NCI-H2029 (cell line): ENCODE measurements at regions not wholly inside any gene's neighbourhood (a gene's known extent, or its start where the extent isn't known, plus 50 kb on each side); places are given as distances from the start of the nearest gene placed in this dataset.
"Not testable (repeated sequence)": the region's sequence is repeated elsewhere in the genome, so short reads cannot be mapped to it uniquely, and the experiment has no call there.

Experiments
- DNase-seq: peaks from one replicate; lab custom pipeline; 2025; lab: John Stamatoyannopoulos, UW

GRCh38 chr10:33007731-33008381 is 49.8 kb upstream of the ITGB1 start:
- not testable (repeated sequence) for DNase-seq
